HepG2 (cell line): ENCODE measurements at regions not wholly inside any gene's neighbourhood (a gene's known extent, or its start where the extent isn't known, plus 50 kb on each side); places are given as distances from the start of the nearest gene placed in this dataset.

Experiments used
- ATAC-seq: fragments of 200-7000 bp; cut with Tn5 transposase; 3 replicates; pipeline ENCODE4 v1.9.1; 2020; ENCODE audit warnings: mild to moderate bottlenecking, moderate library complexity
- BruUV-seq: library from RNA; stranded (reverse); fragments of 400-500 nt; replicated peaks from 2 replicates; lab custom pipeline; 2021; lab: Mats Ljungman, UMichigan
- CTCF ChIA-PET: fragments of 300-600 bp; formaldehyde crosslinking; extraction: SDS; loops from one replicate; lab custom pipeline; 2021; ENCODE audit warnings: low total read pairs, inconsistent platforms, low intra/inter-chr PET ratio; lab: Yijun Ruan, JAX
- POLR2A ChIA-PET: fragments of 350-600 bp; sonication (Branson Sonifier 250); formaldehyde crosslinking; loops from one replicate; lab custom pipeline; 2020; ENCODE audit warnings: antibody characterized with exemption, inconsistent platforms; lab: Yijun Ruan, JAX
- DNase-seq: peaks from one replicate; pipeline ENCODE4 v3.0.0-alpha.2; 2015; ENCODE audit warnings: low spot score
- FAIRE-seq: peaks from 3 replicates; lab custom pipeline; 2011; peaks lifted over from hg19 to GRCh38; lab: Jason Lieb, UNC
- H2AFZ ChIP-seq: one replicate; pipeline ENCODE4 v1.6.1; 2011; ENCODE audit warnings: low read length, inconsistent platforms
- H3K27ac ChIP-seq: fragments of 300-600 bp; 3 replicates; pipeline ENCODE4 v1.8.0; 2011; ENCODE audit warnings: mixed run types, mild to moderate bottlenecking, mixed read lengths, low read length, inconsistent platforms; ENCODE audit not compliant: insufficient read depth; ENCODE audit errors: extremely low read length
- H3K27me3 ChIP-seq, 2 experiments: fragments of 200-600 bp in 1 of 2; 2 replicates in 1 of 2; 3 replicates in 1 of 2; pipeline versions ENCODE4 v1.6.0 to v1.8.0; 2011; ENCODE audit warnings: low read length in 2 of 2, mild to moderate bottlenecking in 2 of 2, moderate library complexity in 2 of 2, inconsistent platforms in 1 of 2; ENCODE audit not compliant: insufficient read depth in 2 of 2, control insufficient read depth in 1 of 2
- H3K36me3 ChIP-seq, 2 experiments: fragments of 200-600 bp in 1 of 2; replicated peaks in 1 of 2; 2 replicates in 1 of 2; 3 replicates in 1 of 2; pipeline versions ENCODE4 v1.5.1 to v1.8.0; 2011; ENCODE audit warnings: low read length in 2 of 2, inconsistent platforms in 1 of 2; ENCODE audit not compliant: insufficient read depth in 2 of 2, control insufficient read depth in 1 of 2
- H3K4me1 ChIP-seq: 2 replicates; pipeline ENCODE4 v1.5.1; 2012; ENCODE audit warnings: low read length, inconsistent platforms; ENCODE audit not compliant: insufficient read depth
- H3K4me2 ChIP-seq: 2 replicates; pipeline ENCODE4 v1.6.0; 2011; ENCODE audit warnings: low read depth, low read length, inconsistent platforms
- H3K4me3 ChIP-seq, 3 experiments: fragments of 200-600 bp in 1 of 3; sonication (generic), shearing (Covaris generic) in 1 of 3; replicated peaks in 1 of 3; 2 replicates each; pipeline ENCODE4 v1.5.1; 2011 to 2016; ENCODE audit warnings: low read length in 3 of 3, inconsistent platforms in 2 of 3, low read depth in 2 of 3, mild to moderate bottlenecking in 2 of 3, control low read depth in 1 of 3, mixed read lengths in 1 of 3; ENCODE audit not compliant: insufficient read depth in 1 of 3
- H3K79me2 ChIP-seq: one replicate; pipeline ENCODE4 v1.6.1; 2011; ENCODE audit warnings: low read length, inconsistent platforms; ENCODE audit not compliant: insufficient read depth
- H3K9ac ChIP-seq: 2 replicates; pipeline ENCODE4 v1.6.0; 2011; ENCODE audit warnings: mild to moderate bottlenecking, low read depth, low read length, inconsistent platforms; ENCODE audit not compliant: insufficient read depth
- H3K9me3 ChIP-seq: 2 replicates; pipeline ENCODE4 v1.5.1; 2012; ENCODE audit warnings: mild to moderate bottlenecking, low read length
- H4K20me1 ChIP-seq: 2 replicates; pipeline ENCODE4 v1.6.0; 2011; ENCODE audit warnings: inconsistent platforms, mild to moderate bottlenecking, low read length, moderate library complexity; ENCODE audit not compliant: insufficient read depth
- BCL6 ChIP-seq: IDR thresholded peaks from 2 replicates; pipeline ENCODE4 v1.6.1; 2016; ENCODE audit warnings: missing genetic modification reagents, missing compliant biosample characterization
- DBP ChIP-seq: sonication (generic); formaldehyde crosslinking; IDR thresholded peaks from 2 replicates; pipeline ENCODE4 v1.4.0; 2020; ENCODE audit warnings: missing genetic modification reagents; ENCODE audit errors: not compliant biosample characterization
- E2F2 ChIP-seq: sonication (generic); formaldehyde crosslinking; IDR thresholded peaks from 2 replicates; pipeline ENCODE4 v1.4.0; 2020; ENCODE audit warnings: missing genetic modification reagents, borderline replicate concordance
- KDM1A ChIP-seq: IDR thresholded peaks from 2 replicates; pipeline ENCODE4 v1.6.1; 2016; ENCODE audit warnings: missing compliant biosample characterization
- KDM6A ChIP-seq: IDR thresholded peaks from 2 replicates; pipeline ENCODE4 v1.6.1; 2016; ENCODE audit warnings: low read depth
- LRRFIP1 ChIP-seq: sonication (generic); formaldehyde crosslinking; conservative IDR thresholded peaks from 2 replicates; pipeline ENCODE4 v1.4.0; 2020; ENCODE audit warnings: missing genetic modification reagents
- MYNN ChIP-seq: sonication (generic); formaldehyde crosslinking; IDR thresholded peaks from 2 replicates; pipeline ENCODE4 v1.4.0; 2020; ENCODE audit warnings: mild to moderate bottlenecking, low read depth, missing genetic modification reagents
- NPAS2 ChIP-seq: sonication (generic); formaldehyde crosslinking; IDR thresholded peaks from 2 replicates; pipeline ENCODE4 v1.8.0; 2022; ENCODE audit warnings: mild to moderate bottlenecking, missing genetic modification reagents, borderline replicate concordance
- PTBP1 ChIP-seq: fragments of 200-400 bp; formaldehyde crosslinking; IDR thresholded peaks from 2 replicates; pipeline ENCODE4 v1.6.1; 2018; ENCODE audit warnings: low read length, low read depth; ENCODE audit not compliant: poor library complexity, severe bottlenecking
- TBX3 ChIP-seq: fragments of 450-650 bp; IDR thresholded peaks from 2 replicates; pipeline ENCODE4 v1.6.1; 2017; ENCODE audit warnings: antibody characterized with exemption, mild to moderate bottlenecking, inconsistent platforms, borderline replicate concordance
- ZNF124 ChIP-seq: sonication (generic); formaldehyde crosslinking; IDR thresholded peaks from 2 replicates; pipeline ENCODE4 v1.4.0; 2020; ENCODE audit warnings: missing genetic modification reagents
- ZNF160 ChIP-seq: sonication (generic); formaldehyde crosslinking; IDR thresholded peaks from 2 replicates; pipeline ENCODE4 v1.8.0; 2022; ENCODE audit warnings: mild to moderate bottlenecking, inconsistent platforms, missing genetic modification reagents
- ZNF691 ChIP-seq: sonication (generic); formaldehyde crosslinking; IDR thresholded peaks from 2 replicates; pipeline ENCODE4 v1.4.0; 2020; ENCODE audit warnings: missing genetic modification reagents, low read depth, mild to moderate bottlenecking, borderline replicate concordance
- WGBS: methylation state at CpG from one replicate; pipeline ENCODE4 v1.1.6; 2017; ENCODE audit warnings: low lambda C conversion rate; 5-methylcytosine and 5-hydroxymethylcytosine counted together
- in situ Hi-C: cut with HindIII; loops from 2 replicates; pipeline ENCODE4 v1.10.0; 2017; ENCODE audit warnings: low pct_unique_long_range_greater_than_20kb; ENCODE audit not compliant: extremely low pct_ligation_motif_present
- intact Hi-C: fragments of 100-400 bp; cut with micrococcal nuclease; formaldehyde crosslinking; loops from one replicate; pipeline ENCODE4 v1.10.0; 2022; ENCODE audit not compliant: unreplicated experiment

GRCh38 chr10:25689346-25690100 lies 244.5 kb upstream of the MYO3A start (continued):
- TF ChIP-seq ZNF691 (CRISPR knock-in tag) (no peak), NPAS2 (no peak)

GRCh38 chr10:25692761-25693160 lies 241.3 kb upstream of the MYO3A start:
- no peaks in the 10 kb centered on the region for H3K36me3 ChIP-seq
- FAIRE-seq (no peak), DNase-seq (no peak), ATAC-seq (no peak)
- no peak overlapping the region for H2AFZ ChIP-seq
- no peak overlapping the region for H3K9ac ChIP-seq
- H3K4me1 ChIP-seq = no peaks in the 10 kb centered on the region
- WGBS = 0% methylated on average over 2 of the region's 2 CpGs
- H4K20me1 ChIP-seq = no peaks in the 10 kb centered on the region
- in situ Hi-C loops = no loop called here
- H3K4me3 ChIP-seq = no peak overlapping the region
- BruUV-seq = no TSS peak
- H3K4me2 ChIP-seq = no peak overlapping the region
- TF ChIP-seq MYNN (CRISPR knock-in tag) (no peak), KDM6A (CRISPR knock-in tag) (no peak), ZNF160 (CRISPR knock-in tag) (no peak), KDM1A (CRISPR knock-in tag) (no peak), E2F2 (CRISPR knock-in tag) (no peak), LRRFIP1 (CRISPR knock-in tag) (no peak), BCL6 (CRISPR knock-in tag) (no peak), PTBP1 (no peak), TBX3 (no peak), ZNF124 (CRISPR knock-in tag) (no peak), DBP (CRISPR knock-in tag) (no peak)
- intact Hi-C loops = no loop called here
- no peaks in the 10 kb centered on the region for H3K9me3 ChIP-seq
- H3K27me3 ChIP-seq = no peaks in the 10 kb centered on the region
- POLR2A ChIA-PET = no interaction called here
- no peak overlapping the region for H3K27ac ChIP-seq
- H3K79me2 ChIP-seq = no peaks in the 10 kb centered on the region
- CTCF ChIA-PET = no interaction called here
